ENCODE measurements at regions not wholly inside any gene's neighbourhood (a gene's known extent, or its start where the extent isn't known, plus 50 kb on each side); places are given as distances from the start of the nearest gene placed in this dataset.
"Not testable (repeated sequence)": the region's sequence is repeated elsewhere in the genome, so short reads cannot be mapped to it uniquely, and the experiment has no call there.

DNA sequence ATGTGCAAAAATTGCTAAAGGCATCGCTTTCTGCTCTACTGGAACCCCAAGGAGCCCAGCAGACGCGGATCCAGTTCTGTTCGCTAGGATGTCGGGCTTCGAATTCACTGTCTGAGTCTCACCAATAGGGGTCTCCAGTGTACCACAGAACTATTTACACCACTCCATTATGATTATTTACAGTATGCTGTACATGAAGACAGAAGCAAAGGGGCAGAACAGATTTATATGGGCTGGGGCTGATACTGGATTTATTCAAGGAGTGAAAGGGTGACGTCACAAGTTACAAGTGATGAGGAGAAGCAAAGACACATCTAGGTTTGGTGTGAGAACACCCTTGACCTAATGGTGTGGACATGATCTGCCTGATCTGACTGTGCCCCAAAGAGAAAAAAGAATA is 185.3 kb upstream of the ATP5MC3 start:
- peak in 1 of 4 experiments; percentile 9 for DNase-seq (ENCODE audit: low read depth in 4 of 4, low spot score in 1 of 4)

DNA sequence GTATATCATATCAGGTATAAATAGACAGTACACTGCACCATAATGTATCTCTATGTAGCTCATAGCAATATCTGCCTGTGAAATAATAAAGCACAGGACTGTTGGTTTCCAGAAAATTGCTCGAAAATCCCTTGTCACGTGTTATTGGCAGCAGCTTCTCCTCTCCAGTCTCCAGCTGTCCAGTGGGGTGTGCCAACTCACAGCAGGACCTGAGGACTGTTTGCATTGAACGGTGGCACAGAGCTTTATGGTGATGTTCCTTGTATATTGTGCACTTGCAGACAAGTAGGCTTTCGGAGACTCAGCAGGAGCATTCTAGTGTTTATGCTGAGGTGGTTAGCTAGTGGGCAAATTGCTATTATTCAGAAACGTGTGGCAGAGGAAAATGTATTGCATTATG is 182.2 kb upstream of the ATP5MC3 start:
- no peak for DNase-seq (ENCODE audit: low read depth in 4 of 4, low spot score in 1 of 4)

DNA sequence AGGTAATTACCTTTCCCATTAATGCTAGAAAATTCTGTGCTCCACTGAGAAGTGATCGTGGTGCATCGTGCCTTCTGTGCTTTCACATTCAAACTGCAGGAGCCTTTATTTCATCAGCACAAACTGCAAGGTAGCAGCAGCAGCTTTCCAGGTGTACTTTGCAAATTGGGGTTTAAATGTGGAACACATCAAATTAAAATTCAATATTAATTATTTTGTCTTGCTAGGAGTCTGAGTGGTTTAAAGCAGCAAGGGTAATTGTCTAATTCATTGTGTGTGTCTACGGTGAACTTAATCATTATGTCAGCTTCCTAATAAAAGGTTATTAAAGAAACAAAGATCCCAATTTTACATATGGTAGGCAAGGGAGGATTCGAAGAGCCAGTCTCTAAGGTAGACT is 180.8 kb upstream of the ATP5MC3 start:
- DNase-seq (ENCODE audit: low read depth in 4 of 4, low spot score in 1 of 4): no peak

DNA sequence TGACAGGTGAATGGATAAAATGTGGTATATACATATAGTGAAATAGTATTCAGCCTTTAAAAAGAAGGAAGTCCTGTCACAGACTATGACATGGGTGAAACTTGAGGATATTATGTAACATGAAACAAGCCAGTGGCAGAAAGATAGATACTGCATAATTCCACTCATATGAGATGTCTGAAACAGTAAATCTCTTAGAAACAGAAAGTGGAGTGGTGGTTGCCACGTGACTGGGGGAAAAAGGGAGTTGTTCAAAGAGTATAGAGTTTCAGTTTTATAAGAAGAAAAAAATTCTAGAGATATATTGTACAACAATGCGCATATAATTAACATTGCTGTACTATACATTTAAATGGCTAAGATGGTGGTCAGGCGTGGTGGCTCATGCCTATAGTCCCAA is 178.2 kb upstream of the ATP5MC3 start:
- DNase-seq (ENCODE audit: low read depth in 4 of 4, low spot score in 1 of 4): no peak

DNA sequence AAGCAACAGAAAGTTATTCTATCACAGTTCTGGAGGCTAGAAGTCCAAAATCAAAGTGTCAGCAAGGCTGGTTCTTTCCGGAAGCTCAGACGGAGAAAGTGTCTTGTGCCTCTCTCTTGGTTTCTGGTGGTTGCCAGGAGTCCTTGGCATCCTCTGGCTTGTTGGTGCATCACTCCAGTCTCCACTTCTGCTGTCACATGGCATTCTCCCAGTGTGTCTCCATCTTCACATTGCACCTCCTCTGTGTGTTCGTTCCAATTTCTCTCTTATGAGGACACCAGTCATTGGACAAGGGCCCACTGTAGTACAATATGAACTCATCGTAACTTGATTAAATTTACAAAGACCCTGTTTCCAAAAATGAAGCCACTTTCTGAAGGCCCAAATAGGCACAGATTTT is 175.4 kb upstream of the ATP5MC3 start:
- no peak for DNase-seq (ENCODE audit: low read depth in 4 of 4, low spot score in 1 of 4)

DNA sequence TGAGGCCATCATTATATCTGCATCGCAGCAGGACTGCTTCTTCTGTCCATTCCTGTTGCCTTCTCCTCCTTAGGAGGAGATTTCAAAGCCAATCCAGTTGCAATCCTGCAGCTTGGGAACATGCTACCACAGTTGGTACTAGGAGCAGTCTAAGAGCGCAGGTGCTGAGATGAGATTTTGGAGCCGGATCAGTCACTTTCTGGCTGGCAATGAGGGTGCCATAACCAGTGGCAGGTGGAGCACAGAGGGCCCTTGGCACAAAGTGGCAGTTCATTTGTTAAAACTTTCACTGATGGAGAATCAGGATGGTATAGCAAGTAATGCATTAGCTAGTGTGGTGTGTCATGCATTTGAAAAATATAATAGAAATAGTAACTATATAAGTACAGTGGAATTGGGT is 173.7 kb upstream of the ATP5MC3 start:
- DNase-seq (ENCODE audit: low read depth in 4 of 4, low spot score in 1 of 4): no peak

DNA sequence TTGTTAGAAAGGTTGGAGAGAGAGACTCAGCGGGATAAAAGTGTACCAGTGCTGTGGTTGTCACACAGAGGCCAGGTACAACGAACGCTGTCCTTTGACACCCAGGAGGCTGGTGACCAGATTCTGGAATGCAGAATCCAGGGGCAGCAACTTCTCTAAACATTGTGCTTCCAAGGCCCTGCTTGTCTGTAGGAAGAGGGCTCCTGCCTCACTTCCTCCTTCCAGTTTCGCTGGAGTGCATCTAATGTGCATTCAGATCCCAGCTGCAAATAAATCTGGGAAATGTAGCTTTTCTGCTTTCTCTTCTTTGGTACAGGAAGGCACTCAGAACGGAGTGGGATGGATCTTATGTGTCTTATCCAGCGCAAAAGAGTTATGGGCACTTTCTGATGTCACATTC is 171.8 kb upstream of the ATP5MC3 start:
- DNase-seq (ENCODE audit: low read depth in 4 of 4, low spot score in 1 of 4): no peak

DNA sequence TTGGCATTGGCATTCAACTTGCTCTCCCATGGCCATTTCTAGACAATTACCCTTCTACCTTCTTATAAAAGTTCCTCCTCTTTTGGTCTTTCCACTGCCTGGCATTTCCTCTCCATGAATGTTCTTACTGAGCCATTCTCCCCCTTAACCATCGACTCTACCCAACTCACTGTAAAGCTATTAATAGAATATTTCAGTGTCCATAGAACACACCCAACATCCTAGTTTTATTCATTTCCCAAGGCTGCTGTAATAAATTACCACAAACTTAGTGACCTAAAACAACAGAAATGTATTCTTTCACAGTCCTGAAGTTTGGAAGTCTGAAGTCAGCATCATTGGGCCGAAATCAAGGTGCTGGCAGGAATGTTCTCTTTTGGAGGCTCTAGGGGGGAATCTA is 170.0 kb upstream of the ATP5MC3 start:
- no peak for DNase-seq (ENCODE audit: low read depth in 4 of 4, low spot score in 1 of 4)

DNA sequence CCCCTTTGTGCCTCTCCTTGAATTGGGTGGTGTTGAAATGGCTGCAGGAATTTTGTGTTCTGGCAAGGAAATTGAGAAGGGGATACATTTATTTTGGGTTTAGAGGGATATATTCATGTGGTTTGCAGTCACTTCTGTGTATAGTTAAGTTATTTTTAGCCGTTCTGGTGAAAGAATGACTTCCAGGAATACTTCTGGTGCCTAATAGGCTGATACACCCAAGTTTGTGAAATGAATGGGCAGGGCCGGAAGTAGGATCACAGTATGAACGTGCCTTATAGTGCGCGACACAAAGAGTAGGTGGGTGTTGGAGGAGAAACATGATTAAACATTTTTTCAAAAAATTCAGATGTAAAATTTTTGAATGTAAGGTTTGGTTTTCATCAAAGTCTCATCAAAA is 168.6 kb upstream of the ATP5MC3 start:
- no peak for DNase-seq (ENCODE audit: low read depth in 4 of 4, low spot score in 1 of 4)

DNA sequence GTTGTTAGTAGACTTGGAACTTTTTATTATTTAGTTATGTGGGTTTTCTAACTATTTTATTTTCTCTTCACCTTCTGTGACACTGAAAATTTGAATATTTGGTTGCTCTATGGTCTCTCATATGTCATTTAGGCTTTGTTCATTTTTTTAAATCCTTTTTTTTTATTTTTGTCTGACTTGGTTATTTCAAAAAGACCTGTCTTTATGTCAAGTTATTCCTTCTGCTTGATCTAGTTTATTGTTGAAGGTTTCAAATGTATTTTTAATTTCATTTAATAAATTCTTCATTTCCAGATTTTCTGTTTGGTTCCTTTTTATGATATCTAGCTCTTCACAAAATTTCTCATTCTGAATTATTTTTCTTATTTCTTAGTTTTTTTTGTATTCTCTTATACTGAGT is 160.6 kb upstream of the ATP5MC3 start:
- no peak for DNase-seq (ENCODE audit: low read depth in 4 of 4, low spot score in 1 of 4)

DNA sequence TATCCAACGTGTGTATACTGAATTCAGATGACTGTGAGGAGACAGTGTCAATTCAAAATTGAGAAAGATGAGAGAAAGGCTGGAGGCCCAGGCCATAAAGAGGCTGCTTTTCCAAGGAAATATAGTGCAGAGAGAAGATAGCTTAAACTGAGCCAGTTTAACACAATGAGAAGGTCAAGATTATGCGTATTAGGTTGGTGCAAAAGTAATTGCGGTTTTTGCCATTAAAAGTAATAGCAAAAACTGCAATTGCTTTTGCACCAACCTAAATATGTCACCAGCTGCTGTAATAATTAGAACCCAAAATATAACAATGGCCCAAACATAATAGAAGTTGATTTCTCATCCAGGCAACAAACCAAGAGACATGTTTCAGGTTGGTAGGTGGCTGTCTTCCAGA is 148.7 kb upstream of the ATP5MC3 start:
- DNase-seq (ENCODE audit: low read depth in 4 of 4, low spot score in 1 of 4): no peak

DNA sequence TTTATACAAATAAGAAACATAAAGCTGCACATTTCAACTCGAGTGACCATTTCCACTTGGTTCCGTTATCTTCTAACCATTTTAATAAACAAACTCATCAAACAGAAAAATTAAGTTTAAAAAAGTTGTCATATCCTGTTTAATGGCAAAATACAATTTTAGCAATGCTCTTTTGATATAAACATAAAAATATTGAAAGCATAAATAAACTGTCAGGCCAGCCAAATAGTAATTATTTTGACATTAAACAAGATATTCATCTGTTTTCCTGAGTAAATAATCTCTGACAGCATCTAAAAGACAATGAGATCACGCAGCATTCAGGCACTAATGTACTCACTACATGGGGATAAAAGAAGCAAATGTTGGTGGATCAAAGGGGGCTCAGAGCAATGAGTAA is 145.3 kb upstream of the ATP5MC3 start:
- DNase-seq (ENCODE audit: low read depth in 4 of 4, low spot score in 1 of 4): no peak

DNA sequence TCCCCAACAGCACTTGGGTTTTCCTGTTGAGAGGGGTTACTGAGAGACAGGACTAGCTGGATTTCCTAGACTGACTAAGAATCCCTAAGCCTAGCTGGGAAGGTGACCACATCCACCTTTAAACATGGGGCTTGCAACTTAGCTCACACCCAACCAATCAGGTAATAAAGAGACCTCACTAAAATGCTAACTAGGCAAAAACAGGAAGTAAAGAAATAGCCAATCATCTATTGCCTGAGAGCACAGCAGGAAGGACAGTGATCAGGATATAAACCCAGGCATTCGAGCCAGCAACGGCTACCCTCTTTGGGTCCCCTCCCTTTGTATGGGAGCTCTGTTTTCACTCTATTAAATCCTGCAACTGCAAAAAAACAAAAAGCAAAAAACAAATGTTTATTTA is 144.7 kb upstream of the ATP5MC3 start:
- not testable (repeated sequence) for DNase-seq (ENCODE audit: low read depth in 4 of 4, low spot score in 1 of 4)

DNA sequence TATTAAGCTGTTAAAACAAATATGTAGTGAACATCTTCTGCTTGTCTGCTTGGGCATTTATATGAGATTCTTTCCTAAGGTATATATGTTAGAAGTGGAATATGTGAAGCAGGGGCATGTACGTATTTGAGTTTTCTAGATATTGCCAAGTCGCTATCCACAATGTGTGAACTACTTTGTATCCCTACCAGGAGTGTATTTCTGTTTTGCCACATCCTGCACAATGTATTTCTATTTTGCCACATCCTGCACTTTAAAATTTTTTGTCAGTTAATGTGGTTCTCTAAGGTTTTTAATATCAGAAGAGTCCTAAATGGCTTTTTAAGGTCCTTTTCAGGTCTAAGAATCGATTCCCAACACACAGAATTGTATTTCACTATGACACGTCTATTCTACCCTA is 141.7 kb upstream of the ATP5MC3 start:
- no peak for DNase-seq (ENCODE audit: low read depth in 4 of 4, low spot score in 1 of 4)

DNA sequence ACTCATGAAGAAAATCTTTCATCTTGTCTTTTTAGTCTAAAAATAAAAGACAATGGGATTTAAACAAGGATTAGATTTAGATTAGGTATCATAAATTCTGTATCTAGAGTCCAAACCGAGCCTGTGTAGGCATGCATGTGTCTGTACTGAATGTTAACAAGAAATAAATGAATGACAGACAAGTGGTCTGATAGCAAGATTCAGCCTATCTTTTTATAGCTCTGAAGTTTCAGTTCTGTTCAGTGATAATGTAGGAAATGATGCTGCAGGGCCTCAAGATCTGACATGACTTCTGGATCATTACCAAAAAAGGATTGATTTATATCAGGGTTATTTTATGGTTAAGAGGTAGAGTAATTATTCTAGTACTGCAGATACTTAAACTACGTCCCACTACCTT is 137.0 kb upstream of the ATP5MC3 start:
- DNase-seq (ENCODE audit: low read depth in 4 of 4, low spot score in 1 of 4): no peak

DNA sequence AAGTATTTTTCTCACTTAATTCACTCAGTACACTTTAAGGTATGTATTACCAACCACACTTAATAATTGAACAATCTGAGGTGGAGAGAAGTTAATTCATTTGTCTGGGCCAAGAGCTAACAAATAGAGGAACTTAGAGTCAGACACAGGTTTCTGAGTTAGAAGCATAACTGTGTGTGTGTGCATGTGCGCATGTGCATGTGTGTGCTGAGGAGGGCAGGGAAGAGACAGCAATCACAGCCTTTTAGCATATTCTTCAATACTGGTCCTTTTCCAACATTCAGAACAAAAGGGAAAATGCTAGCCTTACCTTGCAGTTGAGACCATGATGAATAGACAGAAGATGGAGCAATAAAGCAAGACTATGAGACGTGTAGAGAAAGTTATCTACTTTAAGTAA is 136.2 kb upstream of the ATP5MC3 start:
- DNase-seq (ENCODE audit: low read depth in 4 of 4, low spot score in 1 of 4): no peak

DNA sequence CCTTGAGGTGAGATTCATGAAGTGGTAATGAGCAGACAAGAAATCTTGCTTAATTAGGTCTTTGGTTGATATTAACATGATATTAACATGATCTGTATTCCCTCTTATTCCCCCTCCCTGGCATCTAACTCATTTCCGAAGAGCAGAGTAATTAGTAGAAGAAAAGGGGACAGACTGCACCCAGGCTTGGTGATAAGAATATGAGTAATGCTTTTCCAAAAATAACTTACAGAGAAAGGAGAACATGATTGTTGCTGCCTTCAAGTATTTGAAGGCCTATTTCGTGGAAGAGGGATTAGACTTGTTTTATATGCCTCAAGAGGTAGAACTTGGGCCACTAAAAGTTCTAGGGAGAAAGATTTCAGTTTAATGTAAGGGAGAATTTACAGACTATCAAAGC is 130.6 kb upstream of the ATP5MC3 start:
- no peak for DNase-seq (ENCODE audit: low read depth in 4 of 4, low spot score in 1 of 4)

DNA sequence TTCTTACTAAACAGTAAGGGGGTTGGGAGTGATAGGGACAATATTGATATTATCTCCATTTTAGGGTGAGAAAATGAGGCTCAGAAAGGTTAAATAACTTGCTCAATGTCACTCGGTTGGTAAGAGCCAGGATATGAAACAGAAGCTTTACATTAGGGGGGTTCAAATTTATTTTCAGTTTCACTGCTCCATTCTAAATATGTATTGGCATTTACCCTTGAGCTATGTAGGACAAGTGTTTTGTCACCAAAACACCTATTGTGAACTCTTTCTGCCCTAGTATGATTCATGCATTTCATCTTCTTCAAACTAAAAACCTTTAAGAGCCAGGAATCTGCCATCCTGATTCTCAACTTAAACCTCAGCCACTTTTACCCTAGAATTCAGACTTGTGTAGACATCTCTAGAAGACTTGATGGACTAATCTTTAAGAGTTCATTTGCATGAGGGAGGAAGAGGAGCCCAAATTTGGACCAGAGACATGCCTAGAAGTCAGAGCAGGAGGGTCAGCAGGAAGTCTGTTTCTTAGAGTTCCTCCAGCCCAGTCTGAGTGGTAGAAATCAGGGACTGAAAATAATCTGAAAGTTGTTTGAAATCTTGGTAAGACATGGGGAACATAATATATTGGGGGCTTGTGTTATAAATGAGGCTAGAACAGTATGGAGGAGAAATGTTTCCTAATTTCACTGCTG is 129.4 kb upstream of the ATP5MC3 start:
- DNase-seq (ENCODE audit: low read depth in 4 of 4, low spot score in 1 of 4): no peak

DNA sequence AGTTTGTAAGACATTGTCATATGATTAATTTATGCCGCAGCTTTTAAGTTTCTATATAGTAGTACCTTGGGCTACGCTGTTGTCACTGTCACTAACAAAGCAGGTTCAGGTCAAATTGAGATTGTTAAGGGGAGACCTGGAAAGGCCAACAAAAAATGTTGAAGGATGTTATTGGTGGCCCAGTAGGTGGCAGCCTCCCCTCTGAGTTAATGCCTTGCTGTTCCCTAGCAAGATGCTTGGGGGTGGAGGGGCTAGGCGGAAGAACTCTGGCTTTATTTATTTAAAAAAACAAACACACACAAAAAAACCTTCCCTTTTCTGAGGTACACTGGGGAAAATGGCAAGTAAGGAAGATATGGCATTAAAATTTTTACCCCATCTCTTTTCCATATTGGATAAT is 128.3 kb upstream of the ATP5MC3 start:
- DNase-seq (ENCODE audit: low read depth in 4 of 4, low spot score in 1 of 4): no peak

DNA sequence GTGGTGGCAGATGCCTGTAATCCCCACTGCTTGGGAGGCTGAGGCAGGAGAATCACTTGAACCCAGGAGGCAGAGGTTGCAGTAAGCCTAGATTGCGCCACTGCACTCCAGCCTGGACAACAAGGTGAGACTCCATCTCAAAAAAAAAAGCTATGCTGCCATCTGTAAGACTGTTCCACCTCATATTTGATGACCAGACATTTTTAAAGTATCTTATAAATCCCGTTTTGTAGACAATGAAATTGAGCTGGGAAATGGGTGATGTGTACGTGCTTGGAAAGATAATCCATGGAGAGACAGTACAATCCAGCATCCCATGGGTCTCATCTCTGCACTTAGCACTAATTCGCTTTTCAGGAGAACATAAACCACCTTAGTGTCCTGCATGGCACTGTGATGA is 126.5 kb upstream of the ATP5MC3 start:
- no peak for DNase-seq (ENCODE audit: low read depth in 4 of 4, low spot score in 1 of 4)

DNA sequence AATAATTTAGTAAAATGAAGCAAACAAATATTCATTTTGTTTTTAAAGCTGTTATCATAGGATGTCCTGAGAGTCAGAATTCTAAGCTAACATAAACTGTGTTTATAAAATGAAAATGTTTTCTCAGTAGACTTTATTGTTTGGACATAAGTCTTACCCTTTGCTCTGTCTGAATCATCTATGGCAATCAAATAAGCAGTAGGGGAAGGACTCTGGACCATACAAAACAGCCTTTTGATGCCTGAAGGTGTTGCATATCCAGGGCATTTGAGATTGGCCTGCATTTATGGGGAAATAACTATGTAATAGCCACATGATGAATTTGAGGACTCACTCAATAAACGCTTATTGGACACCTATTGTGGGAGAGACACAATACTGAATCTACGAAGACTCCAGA is 123.0 kb upstream of the ATP5MC3 start:
- no peak for DNase-seq (ENCODE audit: low read depth in 4 of 4, low spot score in 1 of 4)

DNA sequence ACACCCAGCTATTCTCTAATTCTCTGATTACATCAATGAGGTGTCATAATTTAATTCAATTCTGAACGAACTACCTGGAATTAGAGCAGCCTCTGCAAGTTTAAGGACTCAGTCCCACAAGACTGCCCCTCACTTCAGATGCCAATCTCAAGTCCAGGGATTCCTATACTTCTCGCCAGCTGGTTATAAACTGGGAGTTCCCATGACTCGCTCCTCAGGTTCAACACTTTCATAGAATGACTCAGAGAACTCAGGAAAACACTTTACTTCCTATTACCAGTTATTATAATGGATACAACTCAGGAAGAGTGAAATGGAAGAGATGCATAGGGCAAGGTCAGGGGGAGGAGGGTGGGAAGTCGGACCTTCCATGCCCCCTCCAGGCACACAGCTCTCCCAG is 112.3 kb upstream of the ATP5MC3 start:
- no peak for DNase-seq (ENCODE audit: low read depth in 4 of 4, low spot score in 1 of 4)

DNA sequence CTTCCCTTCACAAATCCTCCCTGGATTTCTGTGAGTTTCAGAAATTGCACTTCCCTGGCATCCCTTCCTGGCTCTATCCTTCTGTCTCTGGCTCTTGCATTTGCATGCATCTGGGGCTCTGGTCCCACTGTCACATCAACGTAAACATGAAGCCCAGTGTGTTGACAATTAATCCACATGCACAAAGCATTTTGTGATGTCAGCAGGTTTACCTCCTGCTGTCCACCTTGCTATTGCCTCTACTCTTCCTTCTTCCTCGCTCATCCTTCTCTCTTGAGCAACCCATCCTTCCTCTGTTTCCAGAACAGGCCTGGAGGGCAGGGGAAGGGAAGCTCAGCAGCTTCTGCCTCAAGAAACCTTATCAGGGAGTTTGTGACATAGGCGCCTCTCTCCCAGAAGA is 111.7 kb upstream of the ATP5MC3 start:
- DNase-seq (ENCODE audit: low read depth in 4 of 4, low spot score in 1 of 4): no peak

DNA sequence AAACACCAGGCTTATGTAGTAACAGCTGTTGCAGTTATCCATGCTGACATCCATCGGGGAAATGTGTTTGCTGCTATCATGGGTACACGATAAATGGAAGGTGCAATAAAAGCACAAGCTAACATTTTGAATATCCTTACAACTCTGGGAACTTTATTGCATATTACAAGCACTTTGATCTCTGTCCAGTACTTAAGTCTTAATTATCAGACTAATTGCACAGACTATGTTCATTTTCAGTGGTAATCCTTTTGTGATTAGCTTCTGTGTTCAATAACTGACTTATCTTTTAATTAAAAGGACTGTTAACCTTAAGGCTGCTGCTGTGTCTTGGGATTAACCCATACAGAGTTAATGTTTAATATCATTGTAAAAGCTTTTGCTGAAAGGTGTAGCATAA is 101.4 kb upstream of the ATP5MC3 start:
- DNase-seq (ENCODE audit: low read depth in 4 of 4, low spot score in 1 of 4): no peak

Data from stimulated activated CD4-positive, alpha-beta T cell treated with anti-CD3 and anti-CD28 coated beads, Interleukin-1b, Interleukin-23, amount 100 ng/mL, for 24 hours (primary cell).